Esophagus squamous epithelium (tissue), 5 donors: ENCODE measurements at regions not wholly inside any gene's neighbourhood (a gene's known extent, or its start where the extent isn't known, plus 50 kb on each side); places are given as distances from the start of the nearest gene placed in this dataset.

Experiments used
- DNase-seq: peaks from one replicate; lab custom pipeline; 2025; lab: John Stamatoyannopoulos, UW
- H3K27ac ChIP-seq, 4 donors: fragments of 200-600 bp; sonication (generic); one replicate each; pipeline ENCODE4 v1.5.1; 2016 to 2019; ENCODE audit warnings: mild to moderate bottlenecking in 1 of 4
- H3K27me3 ChIP-seq, 4 donors: fragments of 200-600 bp; sonication (generic); 1 replicate in 3 of 4; 2 replicates in 1 of 4; pipeline versions ENCODE4 v1.5.1 to v1.6.0; 2017 to 2021; ENCODE audit warnings: antibody characterized with exemption in 1 of 4
- H3K36me3 ChIP-seq, 3 donors: fragments of 200-600 bp; sonication (generic); one replicate each; pipeline ENCODE4 v1.5.1; 2016 to 2019
- H3K4me1 ChIP-seq, 3 donors: fragments of 200-600 bp; sonication (generic); one replicate each; pipeline ENCODE4 v1.5.1; 2017 to 2019
- H3K4me3 ChIP-seq, 4 donors: fragments of 200-600 bp; sonication (generic); 1 replicate in 3 of 4; 2 replicates in 1 of 4; pipeline ENCODE4 v1.5.1; 2016 to 2019; ENCODE audit warnings: mild to moderate bottlenecking in 2 of 4, moderate library complexity in 1 of 4
- H3K9me3 ChIP-seq, 3 donors: fragments of 200-600 bp; sonication (generic); one replicate each; pipeline ENCODE4 v1.5.1; 2016 to 2019
- POLR2A ChIP-seq, 4 donors: fragments of 450-650 bp; IDR thresholded peaks; one replicate each; pipeline ENCODE4 v1.6.1; 2017; ENCODE audit warnings: antibody characterized with exemption in 4 of 4, mild to moderate bottlenecking in 4 of 4, moderate library complexity in 3 of 4
- WGBS, 2 donors: methylation state at CpG; one replicate each; pipeline ENCODE4 v1.1.5; 2018; 5-methylcytosine and 5-hydroxymethylcytosine counted together
- intact Hi-C: fragments of 100-400 bp; cut with DNase I; formaldehyde crosslinking; loops from one replicate; pipeline ENCODE4 v1.15.0; 2022
- TF ChIP-seq, protein P1 (sequence below), 6 experiments: fragments of 450-650 bp in 4 of 6; fragments of 200-600 bp in 2 of 6; sonication (generic) in 2 of 6; IDR thresholded peaks; one replicate each; pipeline ENCODE4 v1.5.1; 2016 to 2019; ENCODE audit warnings: antibody characterized with exemption in 6 of 6, mild to moderate bottlenecking in 4 of 6, moderate library complexity in 4 of 6
- donor health status: DM: yes; HTN: yes; CAD: no.

DNA sequence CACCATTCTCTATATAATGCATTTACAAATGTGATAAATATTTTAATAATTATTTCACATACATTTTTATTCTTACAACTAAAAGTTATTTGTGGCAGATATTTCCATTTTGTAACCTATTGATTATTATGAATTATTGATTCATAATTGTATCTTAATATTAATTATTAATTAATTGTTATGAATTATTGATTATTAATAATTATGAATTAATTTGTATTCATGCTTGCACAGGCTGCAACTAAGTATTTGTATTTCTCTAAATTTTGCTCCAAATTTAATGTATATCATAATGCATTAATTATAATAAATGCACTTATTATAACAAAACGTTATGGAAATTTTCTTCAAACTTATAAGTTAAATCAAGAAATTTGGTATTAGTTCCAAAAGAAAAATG, 929.7 kb downstream of the PCDH7 start:
- Histone ChIP-seq H3K9me3 (peaks cover 0 to 13% (median 0%) of the 10 kb centered on the region in 3 donors), H3K4me1 (no peaks in the 10 kb centered on the region), H3K27ac (no peak overlapping the region), H3K4me3 (no peak overlapping the region), H3K27me3 (peaks cover 0 to 11% (median 0%) of the 10 kb centered on the region in 4 donors), H3K36me3 (no peaks in the 10 kb centered on the region)
- 74 to 76% methylated on average over 1 of the region's 1 CpG for WGBS, 2 donors
- TF ChIP-seq POLR2A (IDR thresholded peaks at IDR 0.05) = no peak
- TF ChIP-seq, protein P1, sequence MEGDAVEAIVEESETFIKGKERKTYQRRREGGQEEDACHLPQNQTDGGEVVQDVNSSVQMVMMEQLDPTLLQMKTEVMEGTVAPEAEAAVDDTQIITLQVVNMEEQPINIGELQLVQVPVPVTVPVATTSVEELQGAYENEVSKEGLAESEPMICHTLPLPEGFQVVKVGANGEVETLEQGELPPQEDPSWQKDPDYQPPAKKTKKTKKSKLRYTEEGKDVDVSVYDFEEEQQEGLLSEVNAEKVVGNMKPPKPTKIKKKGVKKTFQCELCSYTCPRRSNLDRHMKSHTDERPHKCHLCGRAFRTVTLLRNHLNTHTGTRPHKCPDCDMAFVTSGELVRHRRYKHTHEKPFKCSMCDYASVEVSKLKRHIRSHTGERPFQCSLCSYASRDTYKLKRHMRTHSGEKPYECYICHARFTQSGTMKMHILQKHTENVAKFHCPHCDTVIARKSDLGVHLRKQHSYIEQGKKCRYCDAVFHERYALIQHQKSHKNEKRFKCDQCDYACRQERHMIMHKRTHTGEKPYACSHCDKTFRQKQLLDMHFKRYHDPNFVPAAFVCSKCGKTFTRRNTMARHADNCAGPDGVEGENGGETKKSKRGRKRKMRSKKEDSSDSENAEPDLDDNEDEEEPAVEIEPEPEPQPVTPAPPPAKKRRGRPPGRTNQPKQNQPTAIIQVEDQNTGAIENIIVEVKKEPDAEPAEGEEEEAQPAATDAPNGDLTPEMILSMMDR (IDR thresholded peaks at IDR 0.05) = no peak
- intact Hi-C loops = no loop called here
- no peak for DNase-seq

DNA sequence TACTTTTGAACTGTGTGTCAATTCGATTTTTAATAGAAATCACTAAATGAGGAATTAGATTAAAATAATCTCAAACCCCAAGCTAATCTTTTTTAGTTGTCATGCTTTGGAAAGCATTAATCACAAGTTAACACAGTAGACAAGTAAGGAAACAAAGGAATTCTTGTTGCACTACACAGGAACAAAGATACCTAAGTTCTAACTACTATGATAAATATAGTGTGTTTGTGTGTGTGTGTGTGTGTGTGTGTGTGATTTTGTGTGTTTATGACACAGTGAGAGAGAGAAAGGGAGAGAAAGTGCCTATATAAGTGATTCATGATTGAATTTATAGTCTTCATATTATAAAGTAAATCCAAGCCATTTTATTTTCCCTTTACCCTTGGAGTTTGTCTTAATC, 931.4 kb downstream of the PCDH7 start:
- Histone ChIP-seq H3K4me1 (no peaks in the 10 kb centered on the region), H3K4me3 (no peak overlapping the region), H3K27ac (no peak overlapping the region), H3K9me3 (peaks cover 0 to 13% (median 0%) of the 10 kb centered on the region in 3 donors), H3K27me3 (peaks cover 0 to 2% (median 0%) of the 10 kb centered on the region in 4 donors), H3K36me3 (no peaks in the 10 kb centered on the region)
- TF ChIP-seq, protein P1 (IDR thresholded peaks at IDR 0.05) = no peak
- TF ChIP-seq POLR2A (IDR thresholded peaks at IDR 0.05) = no peak
- intact Hi-C loops = no loop called here
- DNase-seq = no peak
- 21 to 35% methylated on average over 1 of the region's 1 CpG for WGBS, 2 donors

DNA sequence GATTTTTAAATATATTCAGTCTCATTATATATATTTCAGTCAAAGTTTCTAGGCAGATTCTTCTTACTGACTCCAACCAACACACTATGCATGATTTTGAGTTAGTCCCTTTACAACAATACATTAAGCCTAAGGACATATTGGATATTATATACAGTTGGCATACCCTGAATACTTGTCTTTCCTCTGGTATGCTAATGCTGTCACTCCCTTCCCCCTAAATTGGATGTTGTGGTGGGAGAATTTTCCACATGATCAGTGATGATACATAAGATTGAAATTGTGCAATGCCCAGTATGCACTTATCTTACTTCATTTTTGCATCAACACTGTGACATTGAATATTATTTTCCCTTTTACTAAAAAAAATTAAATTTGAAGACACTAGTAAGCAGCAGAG, 935.2 kb downstream of the PCDH7 start:
- DNase-seq = no peak
- intact Hi-C loops = no loop called here

DNA sequence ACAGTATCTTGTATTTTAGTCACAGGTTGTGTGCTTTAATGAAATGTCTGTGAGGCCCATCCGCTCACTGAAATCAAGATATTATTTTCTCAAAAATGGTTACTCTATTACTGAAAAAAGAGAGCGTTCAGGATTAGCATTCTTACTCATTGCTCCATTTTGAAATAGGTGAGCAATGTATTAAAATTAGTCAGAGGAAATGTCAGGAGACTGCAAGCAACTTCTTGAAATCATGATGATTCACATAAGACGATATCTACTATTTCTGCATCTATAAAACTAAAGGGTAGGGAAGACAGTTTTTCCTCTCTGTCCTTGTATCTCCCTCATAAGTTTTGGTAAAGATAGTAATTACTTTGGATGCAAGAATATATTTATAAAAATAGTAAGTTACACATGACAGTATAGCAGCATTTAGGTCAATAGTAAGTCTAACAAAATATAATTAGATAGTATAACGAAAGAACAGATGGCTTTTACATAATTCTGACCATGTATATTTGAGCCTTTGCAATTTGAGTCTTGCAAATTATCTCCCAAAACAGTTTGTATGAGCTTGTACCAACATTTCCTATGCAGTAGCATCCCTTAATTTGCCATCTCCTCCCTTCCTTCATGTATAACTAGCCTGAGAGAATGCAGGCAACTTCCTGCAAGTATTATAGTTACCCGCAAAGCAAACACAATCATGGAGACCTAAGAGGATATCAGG, 937.8 kb downstream of the PCDH7 start:
- TF ChIP-seq POLR2A (IDR thresholded peaks at IDR 0.05) = no peak
- TF ChIP-seq, protein P1 (IDR thresholded peaks at IDR 0.05) = no peak
- H3K4me3 ChIP-seq = no peak overlapping the region
- intact Hi-C loops = no loop called here
- peaks cover 0 to 4% (median 0%) of the 10 kb centered on the region in 3 donors for H3K9me3 ChIP-seq
- DNase-seq = no peak
- 64 to 65% methylated on average over 5 of the region's 5 CpGs for WGBS, 2 donors
- no peaks in the 10 kb centered on the region for H3K4me1 ChIP-seq
- peaks cover 0 to 2% (median 0%) of the 10 kb centered on the region in 4 donors for H3K27me3 ChIP-seq
- no peaks in the 10 kb centered on the region for H3K36me3 ChIP-seq
- H3K27ac ChIP-seq = no peak overlapping the region

More for the DNA sequence above, 935.2 kb downstream of the PCDH7 start:
- H3K36me3 ChIP-seq = no peaks in the 10 kb centered on the region
- H3K4me1 ChIP-seq = no peaks in the 10 kb centered on the region
- H3K27me3 ChIP-seq = peaks cover 0 to 2% (median 0%) of the 10 kb centered on the region in 4 donors
- H3K4me3 ChIP-seq = no peak overlapping the region
- no peak overlapping the region for H3K27ac ChIP-seq
- no peak for TF ChIP-seq POLR2A (IDR thresholded peaks at IDR 0.05)
- TF ChIP-seq, protein P1 (IDR thresholded peaks at IDR 0.05) = no peak
- peaks cover 0 to 13% (median 0%) of the 10 kb centered on the region in 3 donors for H3K9me3 ChIP-seq

DNA sequence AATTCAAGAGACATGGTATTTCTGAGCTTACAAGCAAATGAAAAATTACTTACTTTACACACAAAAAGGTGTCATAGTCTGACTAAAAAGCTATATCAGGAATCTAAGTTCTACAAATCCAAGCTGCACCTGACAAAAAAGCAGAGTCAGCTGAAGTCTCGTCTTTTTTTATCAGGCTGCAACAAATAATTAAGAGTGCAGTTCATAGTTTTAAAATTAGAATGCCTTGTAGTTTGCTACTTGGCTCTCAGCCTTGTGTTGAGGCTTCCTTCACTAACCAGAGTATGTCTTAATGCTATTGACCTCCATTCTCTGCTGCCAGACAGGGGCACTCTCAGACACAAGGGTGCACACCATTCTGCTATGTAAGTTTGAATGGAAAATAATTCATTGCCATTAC, 940.7 kb downstream of the PCDH7 start:
- H3K9me3 ChIP-seq = no peaks in the 10 kb centered on the region
- DNase-seq = no peak
- no peak overlapping the region for H3K4me3 ChIP-seq
- no peaks in the 10 kb centered on the region for H3K36me3 ChIP-seq
- H3K27ac ChIP-seq = no peak overlapping the region
- intact Hi-C loops = no loop called here
- TF ChIP-seq, protein P1 (IDR thresholded peaks at IDR 0.05) = no peak
- TF ChIP-seq POLR2A (IDR thresholded peaks at IDR 0.05) = no peak
- H3K27me3 ChIP-seq = peaks cover 0 to 2% (median 0%) of the 10 kb centered on the region in 4 donors
- 73 to 74% methylated on average over 1 of the region's 1 CpG for WGBS, 2 donors
- H3K4me1 ChIP-seq = no peaks in the 10 kb centered on the region
